HG03460 (cell line): ENCODE measurements at regions not wholly inside any gene's neighbourhood (a gene's known extent, or its start where the extent isn't known, plus 50 kb on each side); places are given as distances from the start of the nearest gene placed in this dataset.
"Not testable (repeated sequence)": the region's sequence is repeated elsewhere in the genome, so short reads cannot be mapped to it uniquely, and the experiment has no call there.

Experiments
- ATAC-seq: cut with Tn5 transposase; IDR thresholded peaks from one replicate; pipeline ENCODE4 v1.9.1; 2021; ENCODE audit not compliant: unreplicated experiment

DNA sequence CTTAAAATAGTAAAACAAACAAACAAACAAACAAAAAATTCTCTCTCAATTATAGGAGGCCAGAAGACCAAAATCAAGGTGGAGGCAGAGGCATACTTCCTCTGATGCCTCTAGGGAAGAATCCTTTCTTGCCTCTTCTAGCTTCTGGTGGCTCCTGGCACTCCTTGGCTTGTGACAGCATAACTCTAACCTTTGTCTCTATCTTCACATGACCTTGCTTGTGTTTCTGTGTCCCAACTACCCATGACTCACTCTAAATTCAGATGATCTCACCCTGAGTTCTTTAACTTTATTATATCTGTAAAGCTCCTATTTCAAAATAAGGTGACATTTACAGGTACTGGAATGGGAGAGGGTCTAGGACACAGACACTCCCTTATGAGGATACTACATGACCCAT lies 88.3 kb upstream of the ANTXRL start:
- ATAC-seq, result no peak

DNA sequence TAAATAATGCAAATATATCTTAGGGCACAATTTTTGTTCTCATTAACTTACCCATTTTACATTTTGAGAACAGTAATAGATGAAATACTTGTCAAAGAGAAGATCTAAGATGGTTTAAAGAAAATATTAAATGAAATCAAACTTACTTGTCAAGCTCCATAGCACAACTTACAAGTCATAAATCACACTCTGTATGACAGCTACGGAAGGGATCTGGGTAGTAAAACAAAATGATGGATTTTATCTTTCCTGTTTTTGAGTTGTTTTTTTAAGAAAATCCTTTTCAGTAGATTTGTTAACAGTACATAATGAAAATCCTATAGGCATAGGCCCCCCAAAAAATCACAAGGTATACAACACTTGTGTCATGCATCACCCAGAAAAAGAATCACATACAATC lies 84.4 kb upstream of the ANTXRL start:
- not testable (repeated sequence) for ATAC-seq

DNA sequence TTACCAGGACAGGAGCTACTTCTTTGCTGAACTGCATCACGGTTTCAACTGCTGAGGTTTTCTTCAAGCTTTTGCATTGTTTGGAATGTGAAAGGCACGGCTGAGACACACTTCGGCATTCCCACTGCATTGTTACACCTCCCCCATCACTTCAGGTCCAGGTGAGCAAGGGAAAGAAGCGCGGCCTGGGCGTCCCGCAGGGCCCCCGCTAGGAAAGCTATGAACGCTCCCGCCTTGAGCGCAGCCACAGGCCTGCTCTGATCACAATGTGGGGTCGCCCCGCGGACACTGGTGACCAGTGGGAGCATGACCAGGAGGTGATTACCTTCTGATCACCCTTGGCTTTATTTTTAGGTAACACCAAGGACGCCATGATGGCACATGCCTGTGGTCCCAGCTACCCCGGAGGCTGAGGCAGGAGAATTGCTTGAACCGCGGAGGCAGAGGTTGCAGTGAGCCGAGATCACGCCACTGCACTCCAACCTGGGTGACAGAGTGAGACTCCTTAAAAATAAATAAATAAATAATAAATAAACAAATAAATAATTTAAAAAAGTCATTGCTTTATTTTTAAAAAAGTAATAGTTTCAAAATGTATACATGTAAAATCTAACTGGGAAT lies 82.2 kb upstream of the ANTXRL start:
- not testable (repeated sequence) for ATAC-seq

DNA sequence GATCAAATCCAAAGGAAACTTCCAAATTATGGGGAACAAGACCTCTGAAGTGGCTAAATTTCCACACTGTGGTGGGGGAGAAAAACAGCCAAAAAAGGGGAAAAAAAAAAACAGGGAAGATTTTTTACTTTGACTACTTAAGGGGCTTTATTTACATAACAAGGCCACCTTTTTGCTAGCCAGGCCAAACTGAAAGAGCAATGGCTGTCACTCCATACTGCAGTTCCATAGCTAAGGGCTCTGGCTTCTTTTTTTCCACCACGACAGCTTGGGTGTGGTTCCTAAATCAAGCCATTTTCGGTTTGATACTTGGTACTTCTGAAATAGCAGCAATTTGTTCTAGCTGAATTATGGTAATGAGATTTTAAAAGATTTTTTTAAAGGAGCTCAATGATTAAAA lies 76.4 kb upstream of the ANTXRL start:
- ATAC-seq, result not testable (repeated sequence)

DNA sequence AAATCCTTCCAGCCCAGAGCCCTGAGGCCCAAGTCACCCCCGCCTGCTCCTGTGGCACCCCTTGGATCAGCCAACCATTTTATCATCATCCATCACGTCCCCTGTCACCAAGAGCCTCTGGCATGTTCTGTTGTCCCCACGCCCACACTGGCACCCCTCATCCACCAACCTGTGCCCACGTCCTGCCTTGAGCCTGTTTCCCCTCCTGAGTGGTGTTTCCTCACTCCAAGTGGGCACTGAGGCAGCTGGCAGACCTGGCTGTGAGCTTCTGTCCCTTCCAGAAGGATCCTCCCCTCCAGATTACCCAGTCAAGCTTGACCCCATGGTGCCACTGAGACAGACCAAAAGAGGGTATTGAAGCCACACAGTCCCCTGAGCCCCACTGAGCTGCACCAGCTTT lies 71.4 kb upstream of the ANTXRL start:
- ATAC-seq, result no peak

DNA sequence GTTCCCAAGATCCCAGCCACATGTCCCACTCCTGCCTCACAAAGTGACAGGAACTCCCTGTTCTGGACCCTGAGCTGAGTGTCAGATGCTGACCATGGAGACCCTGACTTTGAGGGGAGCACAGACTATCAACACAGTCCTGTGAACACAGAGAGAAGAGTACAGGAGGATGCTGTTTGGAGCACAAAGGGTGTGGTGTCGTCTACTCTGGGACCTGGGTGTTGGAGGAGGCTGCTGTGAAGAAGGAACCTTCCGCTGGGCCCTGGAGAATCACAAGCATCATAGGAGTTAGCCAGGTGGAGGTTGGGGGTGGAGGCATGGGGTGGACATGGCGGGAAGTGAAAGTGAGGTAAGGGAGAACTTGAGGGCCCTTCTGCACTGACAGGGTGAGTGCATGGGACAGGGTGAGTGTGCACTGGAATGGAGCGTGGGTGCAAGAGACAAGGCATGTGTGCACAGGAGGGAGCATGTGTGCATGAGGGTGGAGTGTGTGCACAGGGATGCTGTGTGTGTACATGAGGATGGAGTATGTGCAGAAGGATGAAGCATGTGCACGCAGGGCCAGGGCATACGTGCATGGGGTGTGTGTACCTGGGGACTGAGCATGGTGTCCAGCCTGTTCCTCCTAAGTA lies 70.7 kb upstream of the ANTXRL start:
- ATAC-seq, result no peak

DNA sequence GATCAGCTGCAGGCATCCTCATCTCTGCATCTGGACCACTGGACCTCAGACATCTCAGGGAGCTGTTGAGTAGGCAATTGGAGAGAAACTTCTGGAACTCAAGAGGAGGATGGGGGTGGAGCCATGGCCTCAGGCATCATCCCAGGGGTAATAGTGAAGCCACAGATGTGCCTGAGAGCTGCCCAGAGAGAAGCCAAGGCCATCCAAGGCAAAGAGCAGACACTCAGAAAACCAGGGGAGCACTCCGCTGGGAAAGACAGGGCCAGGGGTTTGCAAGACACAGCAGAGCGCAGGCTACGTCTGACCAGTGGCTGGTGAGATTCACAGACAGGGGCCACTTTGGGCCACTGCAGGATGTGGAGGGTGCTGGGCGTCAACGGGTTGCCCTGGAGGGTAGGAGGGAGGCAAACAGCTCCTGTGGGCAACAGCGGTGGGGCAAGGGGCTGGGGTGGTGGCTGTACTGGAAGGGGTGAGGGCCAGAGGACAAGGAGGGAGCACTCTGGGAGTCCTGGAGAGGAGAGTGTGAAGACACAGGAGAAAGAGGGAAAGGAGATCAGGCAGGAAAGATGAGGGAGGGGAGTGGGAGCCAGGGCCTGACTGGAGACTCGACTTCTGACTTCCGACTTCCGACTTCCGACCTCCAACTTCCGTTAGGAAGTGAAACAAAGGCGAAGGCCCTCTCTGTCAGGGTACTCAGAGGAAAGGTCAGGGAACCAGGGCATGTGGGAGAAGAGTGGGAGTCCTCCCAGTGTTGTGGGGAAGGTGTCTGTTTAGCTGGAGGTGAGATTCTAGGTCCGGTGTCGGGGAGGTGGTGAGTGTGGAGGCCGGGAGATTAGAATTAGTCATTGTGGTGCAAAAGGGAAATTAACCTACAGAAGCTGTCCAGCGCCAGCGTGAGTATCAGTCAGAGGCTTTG lies 69.7 kb upstream of the ANTXRL start:
- ATAC-seq, result no peak

DNA sequence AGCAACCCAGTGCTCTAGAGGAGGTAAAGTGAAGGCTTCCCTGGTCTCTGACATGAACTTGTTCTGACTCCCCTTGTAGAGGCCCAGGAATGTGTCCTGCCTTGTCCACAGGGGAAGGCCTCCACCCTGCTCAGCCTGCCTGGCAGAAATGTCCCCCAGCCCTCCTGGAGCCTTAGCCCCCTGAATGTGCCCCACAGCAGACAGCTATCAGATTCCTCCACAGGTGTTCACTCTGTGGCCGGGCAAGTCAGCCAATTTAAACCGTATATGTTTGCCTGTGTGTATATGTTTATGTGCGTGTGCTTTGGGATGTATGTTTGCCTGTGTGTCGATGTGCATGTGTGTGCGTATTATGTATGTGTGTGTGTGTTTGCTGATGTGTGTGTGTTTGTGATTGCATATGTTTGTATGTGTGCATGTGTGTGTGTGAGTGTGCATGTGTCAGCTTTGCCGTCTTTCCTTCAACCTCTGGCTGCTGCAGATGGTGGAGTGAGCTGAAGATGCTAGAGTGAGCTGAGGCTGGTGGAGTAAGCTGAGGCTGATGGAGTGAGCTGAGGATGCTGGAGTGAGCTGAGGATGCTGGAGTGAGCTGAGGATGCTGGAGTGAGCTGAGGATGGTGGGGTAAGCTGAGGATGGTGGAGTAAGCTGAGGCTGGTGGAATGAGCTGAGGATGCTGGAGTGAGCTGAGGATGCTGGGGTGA lies 68.9 kb upstream of the ANTXRL start:
- ATAC-seq, result no peak

DNA sequence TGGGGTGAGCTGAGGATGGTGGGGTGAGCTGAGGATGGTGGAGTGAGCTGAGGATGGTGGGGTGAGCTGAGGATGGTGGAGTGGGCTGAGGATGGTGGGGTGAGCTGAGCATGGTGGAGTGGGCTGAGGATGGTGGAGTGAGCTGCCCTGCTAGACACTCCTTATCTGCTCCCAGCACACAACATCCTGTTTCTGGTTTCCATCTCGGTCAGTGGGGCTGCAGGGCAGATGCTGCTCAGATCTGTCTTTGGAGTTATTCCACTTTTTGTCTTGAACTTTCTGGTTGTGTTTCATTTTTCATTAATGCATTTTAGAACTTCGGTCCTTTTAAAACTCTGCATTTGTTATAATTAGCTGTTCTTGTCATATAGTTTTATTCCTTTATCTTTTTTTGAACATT lies 67.9 kb upstream of the ANTXRL start:
- ATAC-seq, result no peak

DNA sequence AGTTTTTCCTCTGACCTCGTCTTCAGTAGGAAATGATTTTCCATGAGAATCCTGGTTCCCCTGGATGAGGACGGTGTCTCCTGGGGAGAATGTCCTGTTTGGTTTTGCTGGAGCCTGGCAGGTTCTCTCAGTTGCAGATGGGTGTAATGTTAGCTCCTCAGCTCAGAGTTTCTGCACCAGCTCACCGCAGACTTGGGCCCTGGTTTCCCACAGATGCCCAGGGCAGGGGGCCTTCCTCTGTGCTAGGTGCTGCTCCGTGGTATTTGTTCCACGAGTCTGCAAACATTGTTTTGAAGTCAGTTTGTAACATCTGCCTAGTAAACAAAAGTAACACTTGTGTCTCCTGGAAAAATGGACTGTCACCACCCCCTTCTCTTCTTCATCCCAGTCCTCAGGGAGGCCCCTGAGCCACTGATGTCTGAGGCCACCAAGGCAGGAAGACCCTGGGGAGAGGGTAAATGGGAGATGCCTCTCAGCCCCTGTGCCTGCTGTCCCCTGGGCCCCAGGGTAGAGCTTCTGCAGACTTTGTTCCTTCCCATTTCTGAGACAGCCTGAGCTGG lies 67.3 kb upstream of the ANTXRL start:
- not testable (repeated sequence) for ATAC-seq

DNA sequence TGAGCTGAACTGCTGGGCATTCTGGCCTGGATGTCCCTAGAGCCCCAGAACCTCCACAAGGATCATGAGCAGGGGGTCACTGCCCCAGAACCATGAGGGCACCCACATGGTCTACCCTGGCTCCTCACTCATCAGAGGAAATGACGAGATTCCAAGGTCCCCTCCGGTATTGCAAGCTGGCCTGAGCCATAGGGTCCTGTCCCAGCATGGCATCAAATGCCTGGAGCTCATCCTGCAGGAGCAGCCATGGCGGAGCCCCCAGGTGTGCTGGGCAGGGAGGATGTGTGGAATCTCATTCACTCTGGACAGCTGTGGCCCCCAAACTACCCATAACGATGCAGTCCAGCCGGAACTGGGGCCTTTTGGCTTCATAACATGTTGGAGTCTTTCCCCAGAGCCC lies 66.6 kb upstream of the ANTXRL start:
- ATAC-seq, result no peak

DNA sequence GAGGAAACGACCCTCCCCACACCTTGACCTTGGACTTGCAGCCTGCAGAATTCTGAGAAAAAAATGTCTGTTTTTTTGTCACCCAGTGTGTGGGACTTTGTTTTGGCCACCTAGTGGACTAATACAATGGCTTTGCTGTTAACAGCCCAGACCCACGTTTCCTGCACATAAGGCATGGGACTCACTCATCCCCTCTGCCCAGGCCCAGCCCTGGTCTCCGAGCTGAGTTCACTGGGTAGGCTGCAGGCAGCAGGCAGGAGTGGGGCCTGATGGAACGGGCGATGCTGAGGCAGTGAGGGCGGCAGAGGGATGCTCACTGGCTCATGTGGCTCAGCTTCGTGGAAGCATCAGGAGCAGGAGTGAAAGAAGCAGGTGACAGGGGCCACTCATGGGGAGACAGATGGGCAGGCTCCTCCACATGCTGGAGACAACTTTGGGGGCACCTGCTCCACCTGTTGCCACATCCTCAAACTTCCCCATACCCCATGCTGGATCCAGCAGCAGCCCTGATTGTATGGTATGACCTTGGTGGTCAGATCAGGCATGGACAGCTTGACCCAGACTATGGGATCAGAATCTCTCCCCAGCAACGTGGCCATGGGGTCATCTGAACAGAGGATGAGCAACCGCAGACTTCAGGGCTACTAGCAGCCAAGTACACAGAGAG lies 65.8 kb upstream of the ANTXRL start:
- no peak for ATAC-seq

DNA sequence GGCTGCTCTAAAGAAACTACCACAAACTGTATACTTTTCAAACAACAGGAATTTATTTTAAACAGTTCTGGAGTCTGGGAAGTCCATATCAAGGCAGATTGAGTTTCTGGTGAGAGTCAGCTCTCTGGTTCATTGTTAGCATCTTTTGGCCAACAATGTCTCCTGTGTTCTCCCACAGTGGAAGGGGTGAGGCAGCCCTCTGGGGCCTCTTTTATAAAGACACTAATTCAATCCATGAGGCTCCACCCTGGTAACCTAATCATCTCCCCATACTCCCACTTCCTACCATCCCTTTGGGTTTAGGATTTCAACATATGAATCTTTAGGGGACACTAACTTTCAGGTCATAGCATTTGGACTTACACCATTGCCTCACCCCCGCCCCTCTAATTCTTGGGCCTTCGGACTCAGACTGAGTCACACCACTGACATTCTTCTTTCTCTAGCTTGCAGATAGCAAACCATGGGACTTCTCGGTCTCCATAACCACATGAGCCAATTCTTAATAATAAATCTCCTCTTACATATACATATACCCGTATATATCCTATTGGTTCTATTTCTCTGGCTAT lies 64.3 kb upstream of the ANTXRL start:
- no peak for ATAC-seq

DNA sequence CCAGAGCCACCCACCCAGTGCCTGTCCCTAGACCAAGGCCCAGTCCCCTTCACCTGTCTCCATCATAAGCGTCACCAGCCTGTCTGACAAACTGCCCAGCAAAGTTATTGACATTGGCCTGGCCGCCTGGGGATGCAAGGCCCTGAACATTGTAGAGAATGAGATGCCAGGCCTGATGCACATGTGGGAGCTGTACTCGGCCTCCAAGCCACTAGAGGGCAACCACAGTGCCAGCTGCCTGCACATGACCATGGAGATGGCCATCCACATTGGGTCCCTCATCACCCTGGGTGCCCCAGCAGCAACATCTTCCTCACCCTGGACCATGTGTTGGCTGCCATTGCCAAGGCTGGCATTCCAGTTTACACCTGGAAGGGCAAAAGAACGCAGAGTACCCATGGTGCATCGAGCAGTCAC lies 63.7 kb upstream of the ANTXRL start:
- ATAC-seq, result no peak

DNA sequence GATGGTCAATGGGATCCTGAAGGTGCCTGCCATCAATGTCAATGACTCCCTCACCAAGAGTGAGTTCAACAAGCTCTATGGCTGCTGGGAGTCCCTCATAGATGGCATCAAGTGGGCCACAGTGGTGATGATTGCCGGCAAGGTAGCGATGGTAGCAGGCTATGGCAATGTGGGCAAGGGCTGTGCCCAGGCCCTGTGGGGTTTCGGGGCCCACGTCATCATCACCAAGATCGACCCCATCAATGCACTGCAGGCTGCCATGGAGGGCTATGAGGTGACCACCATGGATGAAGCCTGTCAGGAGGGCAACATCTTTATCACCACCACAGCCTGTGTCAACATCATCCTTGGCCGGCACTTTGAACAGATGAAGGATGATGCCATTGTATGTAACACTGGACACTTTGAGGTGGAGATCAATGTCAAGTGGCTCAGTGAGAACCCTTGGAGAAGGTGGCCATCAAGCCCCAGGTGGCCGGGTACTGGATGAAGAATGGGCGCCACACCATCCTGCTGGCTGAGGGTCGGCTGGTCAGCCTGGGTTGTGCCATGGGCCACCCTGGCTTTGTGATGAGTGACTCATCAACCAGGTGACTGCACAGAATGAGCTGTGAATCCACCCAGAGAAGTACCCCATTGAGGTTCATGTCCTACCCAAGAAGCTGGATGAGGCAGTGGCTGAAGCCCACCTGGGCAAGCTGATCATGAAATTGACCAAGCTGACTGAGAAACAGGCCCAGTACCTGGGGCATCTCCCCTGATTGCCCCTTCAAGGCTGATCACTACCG lies 63.0 kb upstream of the ANTXRL start:
- no peak for ATAC-seq

DNA sequence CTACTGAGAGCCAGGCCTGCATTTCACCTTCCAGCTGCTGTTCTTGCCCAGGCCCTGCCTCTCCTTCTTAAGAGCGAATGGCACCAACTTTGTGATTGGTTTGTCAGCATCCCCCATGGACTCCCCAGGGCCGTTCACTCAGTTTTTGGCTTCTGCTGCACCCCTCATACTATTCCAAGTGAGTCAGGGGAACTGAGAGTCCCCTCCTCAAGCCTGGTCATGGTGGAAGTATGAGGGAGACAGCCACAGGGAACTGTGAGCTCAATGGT lies 62.4 kb upstream of the ANTXRL start:
- ATAC-seq, result no peak

DNA sequence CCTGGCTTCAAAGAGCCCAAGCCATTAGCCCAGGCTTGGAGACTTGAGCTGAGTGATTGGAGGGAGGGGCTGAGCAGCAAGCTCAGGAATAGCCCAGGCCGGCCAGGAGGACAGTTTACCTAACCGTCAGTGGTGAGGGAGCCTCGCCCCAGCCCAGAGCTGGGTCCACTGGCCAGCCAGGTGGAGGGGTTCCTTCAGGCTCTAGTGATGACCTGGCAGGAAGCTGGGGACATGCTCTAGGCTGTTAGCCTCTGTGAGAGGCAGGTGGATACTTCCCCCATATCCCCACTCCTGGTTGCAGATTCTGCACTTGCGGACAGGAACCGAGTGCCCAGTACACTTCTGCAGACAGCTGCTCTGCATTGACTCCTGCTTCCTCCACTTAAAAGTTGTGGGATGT lies 61.2 kb upstream of the ANTXRL start:
- no peak for ATAC-seq

DNA sequence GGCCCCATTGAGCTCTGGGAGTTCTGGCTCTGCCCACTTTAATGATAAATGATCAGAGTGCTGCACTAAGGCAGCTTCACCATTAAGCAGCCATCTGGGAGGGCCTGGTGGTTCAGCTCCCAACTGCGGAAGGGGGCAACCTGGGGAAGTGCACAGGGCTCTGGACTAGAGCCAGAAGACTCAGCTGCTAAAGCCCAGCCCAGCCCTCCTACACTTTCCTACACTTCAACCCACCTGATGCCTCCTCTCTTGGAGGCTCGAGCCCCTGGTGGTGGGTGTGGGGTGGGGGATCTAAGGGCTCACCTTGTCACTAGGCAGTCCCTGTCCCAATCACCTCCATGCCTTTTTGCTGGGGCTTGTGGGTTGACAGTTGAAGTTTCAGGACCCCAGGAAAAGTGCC lies 60.6 kb upstream of the ANTXRL start:
- ATAC-seq, result no peak

DNA sequence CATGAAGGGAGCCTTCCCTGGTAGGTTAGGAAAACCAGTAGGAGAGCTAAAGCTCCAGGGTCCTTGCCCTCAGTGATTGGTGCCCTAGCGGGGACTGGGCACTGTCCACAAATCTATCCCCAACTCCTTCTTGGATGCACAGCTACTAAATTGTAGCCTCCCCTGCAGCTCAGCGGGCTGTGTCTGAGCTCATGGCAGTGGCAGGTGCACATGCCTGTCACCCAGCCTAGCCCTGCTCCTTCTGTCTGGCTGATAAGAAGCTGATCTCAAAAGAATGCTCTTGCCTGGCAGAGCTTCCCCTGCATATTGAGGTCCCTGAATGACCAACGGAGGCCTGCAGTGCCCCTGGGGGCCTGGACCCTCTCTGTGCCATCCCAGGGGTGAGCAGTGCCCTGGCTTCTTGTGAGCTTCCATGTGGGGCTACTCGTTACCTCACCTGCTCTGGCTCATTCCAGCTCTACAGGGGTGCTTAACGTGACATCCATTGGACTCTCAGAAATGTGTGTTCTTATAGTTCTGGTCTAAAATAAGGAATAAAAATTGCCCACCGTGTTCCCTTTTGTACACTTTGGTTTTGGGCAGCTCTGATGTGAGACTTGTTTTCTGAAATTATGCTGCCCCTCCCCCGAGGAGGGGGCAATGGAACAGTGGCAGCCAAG lies 59.8 kb upstream of the ANTXRL start:
- no peak for ATAC-seq
